Hematopoietic multipotent progenitor cell (in vitro differentiated cells): ENCODE measurements at regions not wholly inside any gene's neighbourhood (a gene's known extent, or its start where the extent isn't known, plus 50 kb on each side); places are given as distances from the start of the nearest gene placed in this dataset.

Experiments
- DNase-seq, 3 donors: peaks; one replicate each; pipeline ENCODE4 v3.0.0-alpha.2; 2011 to 2015; ENCODE audit warnings: low read depth in 2 of 3, low spot score in 2 of 3

GRCh38 chr6:166014966-166015365 is 152.7 kb downstream of the TBXT start:
- no peak for DNase-seq

GRCh38 chr6:166010136-166010960 is 157.3 kb downstream of the TBXT start:
- DNase-seq: no peak

GRCh38 chr6:166009385-166010031 is 158.1 kb downstream of the TBXT start:
- DNase-seq: no peak

- DNase-seq: no peak
Measured at GRCh38 chr6:166008441-166009369, 158.9 kb downstream of the TBXT start.

- no peak for DNase-seq
Measured at GRCh38 chr6:166007349-166008263, 160.0 kb downstream of the TBXT start.

GRCh38 chr6:166006900-166007301 is 160.8 kb downstream of the TBXT start:
- DNase-seq: no peak

- no peak for DNase-seq
Measured at GRCh38 chr6:166005944-166006899, 161.4 kb downstream of the TBXT start.

- no peak for DNase-seq
Measured at GRCh38 chr6:166005401-166005943, 162.2 kb downstream of the TBXT start.

GRCh38 chr6:166004876-166005275 is 162.8 kb downstream of the TBXT start:
- DNase-seq: no peak

- no peak for DNase-seq
Measured at GRCh38 chr6:166004471-166004870, 163.2 kb downstream of the TBXT start.

GRCh38 chr6:166003569-166003968 is 164.1 kb downstream of the TBXT start:
- no peak for DNase-seq

- DNase-seq: no peak
Measured at GRCh38 chr6:166001359-166001758, 166.3 kb downstream of the TBXT start.

- no peak for DNase-seq
Measured at GRCh38 chr6:165999279-165999678, 168.4 kb downstream of the TBXT start.

- DNase-seq: no peak
Measured at GRCh38 chr6:165998072-165998471, 169.6 kb downstream of the TBXT start.

- no peak for DNase-seq
Measured at GRCh38 chr6:165991341-165991740, 176.3 kb downstream of the TBXT start.

GRCh38 chr6:165990216-165990615 is 177.4 kb downstream of the TBXT start:
- no peak for DNase-seq

GRCh38 chr6:165988757-165989456 is 178.7 kb downstream of the TBXT start:
- no peak for DNase-seq

- DNase-seq: no peak
Measured at GRCh38 chr6:165988302-165988756, 179.3 kb downstream of the TBXT start.
